HEK293 (cell line): ENCODE measurements at regions not wholly inside any gene's neighbourhood (a gene's known extent, or its start where the extent isn't known, plus 50 kb on each side); places are given as distances from the start of the nearest gene placed in this dataset.
"Not testable (repeated sequence)": the region's sequence is repeated elsewhere in the genome, so short reads cannot be mapped to it uniquely, and the experiment has no call there.

Experiments used
- CTCF ChIA-PET: fragments of 350-600 bp; formaldehyde crosslinking; extraction: SDS; loops from one replicate; lab custom pipeline; 2021; ENCODE audit warnings: antibody characterized with exemption; lab: Yijun Ruan, JAX
- POLR2A ChIA-PET: fragments of 300-600 bp; formaldehyde crosslinking; extraction: SDS; loops from one replicate; lab custom pipeline; 2020; ENCODE audit warnings: antibody characterized with exemption, inconsistent platforms; lab: Yijun Ruan, JAX
- H3K27ac ChIP-seq: fragments of 200-500 bp; sonication (Bioruptor generic); 2 replicates; pipeline ENCODE4 v1.5.1; 2014; ENCODE audit warnings: low read depth, low read length, control low read depth, inconsistent platforms; ENCODE audit errors: extremely low read depth
- H3K36me3 ChIP-seq, 2 experiments: fragments of 200-500 bp in 1 of 2; sonication (Bioruptor generic) in 1 of 2; 1 replicate in 1 of 2; 2 replicates in 1 of 2; pipeline ENCODE4 v1.5.1; 2014 to 2017; ENCODE audit warnings: inconsistent platforms in 2 of 2, low read length in 2 of 2; ENCODE audit not compliant: control insufficient read depth in 2 of 2, insufficient read depth in 1 of 2
- H3K4me1 ChIP-seq: fragments of 200-500 bp; sonication (Bioruptor generic); 2 replicates; pipeline ENCODE4 v1.5.1; 2014; ENCODE audit warnings: mild to moderate bottlenecking, low read length, inconsistent platforms; ENCODE audit not compliant: control insufficient read depth, insufficient read depth
- H3K4me3 ChIP-seq: 2 replicates; pipeline ENCODE4 v1.5.1; 2011; ENCODE audit warnings: low read depth, mild to moderate bottlenecking, control low read depth, low read length, moderate library complexity
- H3K9me3 ChIP-seq: fragments of 200-500 bp; sonication (Bioruptor generic); 2 replicates; pipeline ENCODE4 v1.5.1; 2014; ENCODE audit warnings: low read depth, low read length, inconsistent platforms; ENCODE audit not compliant: control insufficient read depth, insufficient read depth
- BCL11A ChIP-seq: fragments of 450-650 bp; formaldehyde crosslinking; IDR thresholded peaks from 2 replicates; pipeline ENCODE4 v1.5.1; 2016; ENCODE audit warnings: low read depth, missing biosample characterization, missing genetic modification characterization
- GLIS1 ChIP-seq: fragments of 450-650 bp; formaldehyde crosslinking; IDR thresholded peaks from 2 replicates; pipeline ENCODE4 v1.5.1; 2016; ENCODE audit warnings: missing biosample characterization, missing genetic modification characterization
- PRDM1 ChIP-seq: fragments of 450-650 bp; formaldehyde crosslinking; IDR thresholded peaks from 2 replicates; pipeline ENCODE4; 2016; ENCODE audit warnings: missing biosample characterization, missing genetic modification characterization
- SCRT2 ChIP-seq: fragments of 450-650 bp; formaldehyde crosslinking; IDR thresholded peaks from 2 replicates; pipeline ENCODE4 v1.5.1; 2016; ENCODE audit warnings: missing biosample characterization, missing genetic modification characterization
- SETDB1 ChIP-seq: IDR thresholded peaks from one replicate; pipeline ENCODE4 v1.6.1; 2017; ENCODE audit warnings: mild to moderate bottlenecking, low read length, moderate library complexity, mixed read lengths; ENCODE audit not compliant: insufficient read length
- SP3 ChIP-seq: fragments of 450-650 bp; formaldehyde crosslinking; IDR thresholded peaks from 2 replicates; pipeline ENCODE4 v1.5.1; 2016; ENCODE audit warnings: missing biosample characterization, missing genetic modification characterization
- ZBTB48 ChIP-seq: fragments of 450-650 bp; formaldehyde crosslinking; IDR thresholded peaks from 2 replicates; pipeline ENCODE4 v1.5.1; 2016; ENCODE audit warnings: missing biosample characterization, missing genetic modification characterization
- ZFP37 ChIP-seq: fragments of 450-650 bp; formaldehyde crosslinking; IDR thresholded peaks from 2 replicates; pipeline ENCODE4 v1.5.1; 2016; ENCODE audit warnings: missing biosample characterization, missing genetic modification characterization
- ZNF112 ChIP-seq: fragments of 450-650 bp; formaldehyde crosslinking; IDR thresholded peaks from 2 replicates; pipeline ENCODE4 v1.5.0; 2017; ENCODE audit warnings: missing biosample characterization, missing genetic modification characterization
- ZNF114 ChIP-seq: fragments of 450-650 bp; formaldehyde crosslinking; IDR thresholded peaks from 2 replicates; pipeline ENCODE4 v1.5.0; 2017; ENCODE audit warnings: missing biosample characterization, missing genetic modification characterization
- ZNF19 ChIP-seq: fragments of 450-650 bp; formaldehyde crosslinking; IDR thresholded peaks from 2 replicates; pipeline ENCODE4; 2016; ENCODE audit warnings: missing biosample characterization, missing genetic modification characterization, low read depth
- ZNF302 ChIP-seq: fragments of 450-650 bp; formaldehyde crosslinking; IDR thresholded peaks from 2 replicates; pipeline ENCODE4 v1.5.1; 2016; ENCODE audit warnings: missing biosample characterization, missing genetic modification characterization, low read depth
- ZNF324 ChIP-seq: fragments of 450-650 bp; formaldehyde crosslinking; IDR thresholded peaks from 2 replicates; pipeline ENCODE4 v1.5.1; 2016; ENCODE audit warnings: missing biosample characterization, missing genetic modification characterization
- ZNF366 ChIP-seq: fragments of 450-650 bp; formaldehyde crosslinking; conservative IDR thresholded peaks from 2 replicates; pipeline ENCODE4 v1.5.1; 2016; ENCODE audit warnings: missing biosample characterization, missing genetic modification characterization
- ZNF426 ChIP-seq: fragments of 450-650 bp; formaldehyde crosslinking; IDR thresholded peaks from 2 replicates; pipeline ENCODE4 v1.5.1; 2017; ENCODE audit warnings: missing biosample characterization, missing genetic modification characterization, mild to moderate bottlenecking, inconsistent platforms, moderate library complexity
- ZNF548 ChIP-seq: fragments of 450-650 bp; formaldehyde crosslinking; IDR thresholded peaks from 2 replicates; pipeline ENCODE4 v1.5.1; 2016; ENCODE audit warnings: missing biosample characterization, missing genetic modification characterization
- ZNF654 ChIP-seq: fragments of 450-650 bp; formaldehyde crosslinking; IDR thresholded peaks from 2 replicates; pipeline ENCODE4 v1.5.1; 2016; ENCODE audit warnings: low read depth, missing biosample characterization, missing genetic modification characterization
- TF ChIP-seq, protein P1 (sequence below): fragments of 450-650 bp; formaldehyde crosslinking; IDR thresholded peaks from 2 replicates; pipeline ENCODE4 v1.5.1; 2016; ENCODE audit warnings: missing biosample characterization, missing genetic modification characterization
- TF ChIP-seq, protein P2 (sequence below): fragments of 450-650 bp; formaldehyde crosslinking; IDR thresholded peaks from 2 replicates; pipeline ENCODE4 v1.5.1; 2016; ENCODE audit warnings: missing biosample characterization, missing genetic modification characterization

DNA sequence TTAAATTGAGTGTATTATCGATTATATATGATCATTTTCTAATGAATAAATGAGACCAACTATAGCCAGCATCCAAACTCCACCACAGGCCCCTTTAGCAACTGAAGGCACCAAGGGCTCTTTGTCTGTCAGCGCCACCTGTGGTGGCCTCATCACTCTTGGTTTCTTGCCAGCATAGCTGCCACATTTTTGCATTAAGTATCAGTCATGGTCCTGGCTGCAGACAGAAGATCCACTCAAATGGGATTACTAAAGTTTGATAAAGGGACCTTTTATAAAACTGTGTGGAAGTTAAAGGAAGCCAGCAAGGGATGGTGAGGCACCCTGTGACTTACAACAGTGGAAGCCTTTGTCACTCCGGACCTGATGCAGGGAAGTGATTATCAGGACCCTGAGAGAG, 162.9 kb downstream of the C6orf118 start (continued):
- TF ChIP-seq PRDM1 (tag by site-specific recombination) (no peak), ZNF302 (tag by site-specific recombination) (no peak), ZNF112 (tag by site-specific recombination) (no peak), ZFP37 (tag by site-specific recombination) (no peak)
- TF ChIP-seq, protein P1, sequence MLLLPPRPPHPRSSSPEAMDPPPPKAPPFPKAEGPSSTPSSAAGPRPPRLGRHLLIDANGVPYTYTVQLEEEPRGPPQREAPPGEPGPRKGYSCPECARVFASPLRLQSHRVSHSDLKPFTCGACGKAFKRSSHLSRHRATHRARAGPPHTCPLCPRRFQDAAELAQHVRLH = no peak

DNA sequence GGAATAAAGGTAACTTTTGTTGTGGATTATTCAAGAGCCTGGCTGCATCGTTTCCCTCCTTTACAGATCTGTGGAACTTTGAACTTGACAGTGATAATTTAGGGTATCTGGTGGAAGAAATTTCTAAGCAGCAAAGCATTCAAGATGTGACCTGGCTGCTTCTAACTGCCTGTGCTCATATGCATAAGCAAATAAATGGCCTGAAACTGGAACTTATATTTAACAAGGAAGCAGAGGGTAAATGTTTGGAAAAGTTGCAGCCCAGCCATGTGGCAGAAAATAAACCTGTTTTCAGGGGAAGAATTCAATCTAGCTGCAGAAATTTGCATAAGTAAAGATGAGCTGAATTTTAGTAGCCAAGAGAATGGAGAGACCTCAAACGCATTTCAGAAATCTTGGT, 173.5 kb downstream of the C6orf118 start:
- Histone ChIP-seq H3K9me3 (no peaks in the 10 kb centered on the region), H3K27ac (no peak overlapping the region), H3K4me1 (no peaks in the 10 kb centered on the region), H3K4me3 (no peak overlapping the region), H3K36me3 (no peaks in the 10 kb centered on the region)
- ChIA-PET CTCF (no interaction called here), POLR2A (no interaction called here)
- peak; percentile 52 for TF ChIP-seq SETDB1
- no peak for TF ChIP-seq GLIS1 (tag by site-specific recombination)

DNA sequence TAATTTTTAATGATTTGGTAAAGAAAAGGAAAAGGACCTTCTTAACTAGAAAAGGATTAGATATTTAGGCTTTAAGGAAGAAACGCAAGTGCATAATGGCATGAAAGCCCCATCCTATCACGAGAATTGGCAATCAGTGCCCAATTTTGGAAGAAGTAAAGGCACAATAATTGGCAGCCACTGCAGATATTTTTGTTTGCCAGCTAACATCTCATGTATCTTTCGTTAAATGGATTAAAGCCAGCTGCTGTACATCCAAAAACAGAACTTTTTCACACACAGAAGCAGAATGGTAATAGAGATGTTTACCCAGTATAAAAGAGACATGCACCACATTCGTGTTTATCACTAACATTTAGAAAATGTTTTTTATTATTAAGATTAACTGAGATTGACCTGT, 180.3 kb downstream of the C6orf118 start:
- Histone ChIP-seq H3K36me3 (no peaks in the 10 kb centered on the region), H3K9me3 (no peaks in the 10 kb centered on the region), H3K4me1 (no peaks in the 10 kb centered on the region), H3K27ac (no peak overlapping the region), H3K4me3 (no peak overlapping the region)
- TF ChIP-seq SP3 (tag by site-specific recombination) (no peak), ZNF114 (no peak), GLIS1 (tag by site-specific recombination) (no peak), PRDM1 (tag by site-specific recombination) (no peak), ZBTB48 (no peak), ZNF324 (no peak), SCRT2 (tag by site-specific recombination) (no peak), ZNF19 (tag by site-specific recombination) (no peak), ZNF654 (tag by site-specific recombination) (no peak), ZNF426 (tag by site-specific recombination) (no peak), ZNF548 (tag by site-specific recombination) (no peak), BCL11A (no peak)
- TF ChIP-seq, protein P2, sequence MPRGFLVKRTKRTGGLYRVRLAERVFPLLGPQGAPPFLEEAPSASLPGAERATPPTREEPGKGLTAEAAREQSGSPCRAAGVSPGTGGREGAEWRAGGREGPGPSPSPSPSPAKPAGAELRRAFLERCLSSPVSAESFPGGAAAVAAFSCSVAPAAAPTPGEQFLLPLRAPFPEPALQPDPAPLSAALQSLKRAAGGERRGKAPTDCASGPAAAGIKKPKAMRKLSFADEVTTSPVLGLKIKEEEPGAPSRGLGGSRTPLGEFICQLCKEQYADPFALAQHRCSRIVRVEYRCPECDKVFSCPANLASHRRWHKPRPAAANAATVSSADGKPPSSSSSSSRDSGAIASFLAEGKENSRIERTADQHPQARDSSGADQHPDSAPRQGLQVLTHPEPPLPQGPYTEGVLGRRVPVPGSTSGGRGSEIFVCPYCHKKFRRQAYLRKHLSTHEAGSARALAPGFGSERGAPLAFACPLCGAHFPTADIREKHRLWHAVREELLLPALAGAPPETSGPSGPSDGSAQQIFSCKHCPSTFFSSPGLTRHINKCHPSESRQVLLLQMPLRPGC (tag by site-specific recombination) = no peak
- ChIA-PET CTCF (interaction anchor here (0.6 kb wide), 1 partner anchor 11 kb away, joined by 3 read pairs; no protein-coding TSS in a partner anchor), POLR2A (no interaction called here)

DNA sequence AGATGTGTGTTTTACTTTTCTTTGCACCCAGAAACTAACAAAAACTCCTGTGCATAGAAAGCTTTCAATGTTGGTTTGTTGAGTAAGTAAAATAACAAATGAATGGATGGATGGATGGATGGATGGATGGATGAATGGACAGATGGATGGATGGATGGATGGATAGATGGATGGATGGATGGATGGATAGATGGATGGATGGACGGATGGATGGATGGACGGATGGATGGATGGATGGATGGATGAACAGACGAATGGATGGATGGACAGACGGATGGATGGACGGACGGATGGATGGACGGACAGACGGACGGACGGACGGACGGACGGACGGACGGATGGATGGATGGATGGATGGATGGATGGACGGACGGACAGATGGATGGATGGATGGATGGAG, 181.7 kb downstream of the C6orf118 start:
- H3K4me3 ChIP-seq, POLR2A ChIA-PET, H3K9me3 ChIP-seq, H3K4me1 ChIP-seq, H3K36me3 ChIP-seq, H3K27ac ChIP-seq: not testable (repeated sequence)
- peak; percentile 91 for TF ChIP-seq ZNF366 (tag by site-specific recombination)
- CTCF ChIA-PET = interaction anchor here (0.5 kb wide), 1 partner anchor 173 kb away, joined by 3 read pairs; no protein-coding TSS in a partner anchor
